ENCODE measurements at regions not wholly inside any gene's neighbourhood (a gene's known extent, or its start where the extent isn't known, plus 50 kb on each side); places are given as distances from the start of the nearest gene placed in this dataset.

GRCh38 chr1:214107322-214108096 lies 119.7 kb downstream of the PROX1 start:
- no peaks in the 10 kb centered on the region for H3K9me3 ChIP-seq
- no peak for TF ChIP-seq CTCF (IDR thresholded peaks at IDR 0.05)
- no peaks in the 10 kb centered on the region for H3K4me1 ChIP-seq
- H3K36me3 ChIP-seq = no peaks in the 10 kb centered on the region
- ATAC-seq (peak; percentile 30), DNase-seq (no peak)
- H3K4me3 ChIP-seq = peak overlapping the region; percentile 29
- no peak overlapping the region for H3K27ac ChIP-seq
- H3K27me3 ChIP-seq = no peaks in the 10 kb centered on the region
- intact Hi-C loops (cut with DNase I) = no loop called here

- H3K9me3 ChIP-seq = no peaks in the 10 kb centered on the region
- no peak for DNase-seq
- ATAC-seq = no peak
- no peaks in the 10 kb centered on the region for H3K36me3 ChIP-seq
- intact Hi-C loops (cut with DNase I) = no loop called here
- no peaks in the 10 kb centered on the region for H3K27me3 ChIP-seq
- no peaks in the 10 kb centered on the region for H3K4me1 ChIP-seq
- TF ChIP-seq CTCF (IDR thresholded peaks at IDR 0.05) = no peak
- H3K4me3 ChIP-seq = no peak overlapping the region
- H3K27ac ChIP-seq = no peak overlapping the region
Observed at GRCh38 chr1:214108097-214108446, 120.3 kb downstream of the PROX1 start.

- Histone ChIP-seq H3K27me3 (no peaks in the 10 kb centered on the region), H3K9me3 (no peaks in the 10 kb centered on the region), H3K4me1 (no peaks in the 10 kb centered on the region), H3K4me3 (no peak overlapping the region), H3K27ac (no peak overlapping the region), H3K36me3 (no peaks in the 10 kb centered on the region)
- DNase-seq = no peak
- intact Hi-C loops (cut with DNase I) = no loop called here
- TF ChIP-seq CTCF (IDR thresholded peaks at IDR 0.05) = no peak
- peak; percentile 30 for ATAC-seq
Observed at GRCh38 chr1:214111796-214112195, 124.0 kb downstream of the PROX1 start.

- Histone ChIP-seq H3K4me1 (no peaks in the 10 kb centered on the region), H3K9me3 (peaks cover 9% of the 10 kb centered on the region), H3K27ac (no peak overlapping the region), H3K36me3 (no peaks in the 10 kb centered on the region), H3K4me3 (no peak overlapping the region), H3K27me3 (no peaks in the 10 kb centered on the region)
- DNase-seq = no peak
- no peak for ATAC-seq
- TF ChIP-seq CTCF (IDR thresholded peaks at IDR 0.05) = no peak
- intact Hi-C loops (cut with DNase I) = no loop called here
Observed at GRCh38 chr1:214116258-214116657, 128.5 kb downstream of the PROX1 start.

- intact Hi-C loops (cut with DNase I) = no loop called here
- Histone ChIP-seq H3K36me3 (no peaks in the 10 kb centered on the region), H3K9me3 (peaks cover 9% of the 10 kb centered on the region), H3K4me3 (no peak overlapping the region), H3K4me1 (peaks cover under 1% of the 10 kb centered on the region), H3K27me3 (no peaks in the 10 kb centered on the region), H3K27ac (no peak overlapping the region)
- no peak for ATAC-seq
- TF ChIP-seq CTCF (IDR thresholded peaks at IDR 0.05) = no peak
- DNase-seq = no peak
Observed at GRCh38 chr1:214117780-214118179, 130.0 kb downstream of the PROX1 start.
